Suprapubic skin (tissue), 3 donors: ENCODE measurements at regions not wholly inside any gene's neighbourhood (a gene's known extent, or its start where the extent isn't known, plus 50 kb on each side); places are given as distances from the start of the nearest gene placed in this dataset.

Experiments
- CTCF ChIP-seq, 2 donors: fragments of 200-600 bp in 1 of 2; fragments of 450-650 bp in 1 of 2; sonication (generic) in 1 of 2; IDR thresholded peaks; one replicate each; pipeline ENCODE4 v1.5.1; 2016 to 2019; ENCODE audit warnings: antibody characterized with exemption in 2 of 2, mild to moderate bottlenecking in 1 of 2, moderate library complexity in 1 of 2
- POLR2A ChIP-seq, 2 donors: fragments of 450-650 bp; IDR thresholded peaks; one replicate each; pipeline ENCODE4 v1.6.1; 2017; ENCODE audit warnings: antibody characterized with exemption in 2 of 2, mild to moderate bottlenecking in 2 of 2, moderate library complexity in 2 of 2

- TF ChIP-seq CTCF (IDR thresholded peaks at IDR 0.05) (no peak), POLR2A (IDR thresholded peaks at IDR 0.05) (no peak)
These were observed 184.1 kb upstream of the CCDC54 start for GRCh38 chr3:107193116-107193515.
